Liver (tissue), 8 donors: ENCODE measurements at regions not wholly inside any gene's neighbourhood (a gene's known extent, or its start where the extent isn't known, plus 50 kb on each side); places are given as distances from the start of the nearest gene placed in this dataset.

Experiments used
- DNase-seq: peaks from one replicate; pipeline ENCODE4 v3.0.0-alpha.2; 2017; ENCODE audit warnings: low spot score
- H3K27ac ChIP-seq, 2 donors: one replicate each; pipeline ENCODE4 v1.7.0; 2013; ENCODE audit warnings: inconsistent platforms in 2 of 2, low read length in 2 of 2, control low read depth in 1 of 2, low read depth in 1 of 2, mild to moderate bottlenecking in 1 of 2
- H3K27me3 ChIP-seq, 4 donors: one replicate each; pipeline versions ENCODE4 v1.6.1 to v1.7.0; 2013; ENCODE audit warnings: low read length in 3 of 4, inconsistent platforms in 1 of 4, mild to moderate bottlenecking in 1 of 4, moderate library complexity in 1 of 4; ENCODE audit not compliant: control insufficient read depth in 4 of 4, insufficient read depth in 4 of 4
- H3K36me3 ChIP-seq, 4 donors: one replicate each; pipeline versions ENCODE4 v1.6.1 to v1.7.0; 2013; ENCODE audit warnings: low read length in 3 of 4, mild to moderate bottlenecking in 3 of 4, low read depth in 1 of 4, moderate library complexity in 1 of 4; ENCODE audit not compliant: control insufficient read depth in 4 of 4, insufficient read depth in 3 of 4
- H3K4me1 ChIP-seq, 4 donors: one replicate each; pipeline versions ENCODE4 v1.6.1 to v1.7.0; 2013; ENCODE audit warnings: low read length in 3 of 4, mild to moderate bottlenecking in 3 of 4, moderate library complexity in 1 of 4; ENCODE audit not compliant: control insufficient read depth in 4 of 4, insufficient read depth in 4 of 4
- H3K4me3 ChIP-seq, 3 donors: one replicate each; pipeline versions ENCODE4 v1.6.1 to v1.7.0; 2013; ENCODE audit warnings: low read length in 3 of 3, control low read depth in 1 of 3, low read depth in 1 of 3, mild to moderate bottlenecking in 1 of 3
- H3K9ac ChIP-seq, 2 donors: one replicate each; pipeline ENCODE4 v1.7.0; 2013; ENCODE audit warnings: low read length in 2 of 2, mild to moderate bottlenecking in 2 of 2, moderate library complexity in 2 of 2, control low read depth in 1 of 2, low read depth in 1 of 2
- H3K9me3 ChIP-seq, 4 donors: one replicate each; pipeline versions ENCODE4 v1.6.1 to v1.7.0; 2013; ENCODE audit warnings: low read length in 3 of 4; ENCODE audit not compliant: control insufficient read depth in 4 of 4
- FOXA1 ChIP-seq: IDR thresholded peaks from 2 replicates; pipeline ENCODE4 v1.6.1; 2016; ENCODE audit warnings: antibody characterized with exemption
- FOXA2 ChIP-seq: IDR thresholded peaks from 2 replicates; pipeline ENCODE4 v1.6.1; 2016; ENCODE audit warnings: antibody characterized with exemption
- GABPA ChIP-seq, 2 donors: IDR thresholded peaks in 1 of 2; conservative IDR thresholded peaks in 1 of 2; 2 replicates each; pipeline ENCODE4 v1.6.1; 2016; ENCODE audit warnings: antibody characterized with exemption in 2 of 2, mild to moderate bottlenecking in 1 of 2, moderate library complexity in 1 of 2
- HNF4A ChIP-seq, 2 donors: conservative IDR thresholded peaks; 2 replicates each; pipeline ENCODE4 v1.6.1; 2016; ENCODE audit warnings: antibody characterized with exemption in 2 of 2, mild to moderate bottlenecking in 2 of 2
- HNF4G ChIP-seq: IDR thresholded peaks from 2 replicates; pipeline ENCODE4 v1.6.1; 2016; ENCODE audit warnings: antibody characterized with exemption
- JUND ChIP-seq, 2 donors: IDR thresholded peaks; 2 replicates each; pipeline ENCODE4 v1.6.1; 2016; ENCODE audit warnings: antibody characterized with exemption in 2 of 2
- MAX ChIP-seq: IDR thresholded peaks from 2 replicates; pipeline ENCODE4 v1.6.1; 2016; ENCODE audit warnings: antibody characterized with exemption
- NR2F2 ChIP-seq: IDR thresholded peaks from 2 replicates; pipeline ENCODE4 v1.6.1; 2016; ENCODE audit warnings: antibody characterized with exemption
- RAD21 ChIP-seq, 2 donors: IDR thresholded peaks; 2 replicates each; pipeline ENCODE4 v1.6.1; 2016; ENCODE audit warnings: antibody characterized with exemption in 2 of 2, mild to moderate bottlenecking in 2 of 2
- RXRA ChIP-seq, 2 donors: IDR thresholded peaks; 2 replicates each; pipeline ENCODE4 v1.6.1; 2017 to 2018; ENCODE audit warnings: antibody characterized with exemption in 2 of 2, mild to moderate bottlenecking in 1 of 2
- SP1 ChIP-seq: IDR thresholded peaks from 2 replicates; pipeline ENCODE4 v1.6.1; 2018; ENCODE audit warnings: antibody characterized with exemption, mild to moderate bottlenecking
- TAF1 ChIP-seq: conservative IDR thresholded peaks from 2 replicates; pipeline ENCODE4 v1.6.1; 2016; ENCODE audit warnings: antibody characterized with exemption, mild to moderate bottlenecking
- YY1 ChIP-seq: IDR thresholded peaks from 2 replicates; pipeline ENCODE4 v1.6.1; 2016; ENCODE audit warnings: antibody characterized with exemption, mild to moderate bottlenecking
- WGBS: extraction: QIAGEN DNeasy Blood & Tissue Kit; methylation state at CpG from one replicate; pipeline ENCODE4 v1.1.7; 2013; 5-methylcytosine and 5-hydroxymethylcytosine counted together
- TF ChIP-seq, protein P1 (sequence below): fragments of 150-350 bp; IDR thresholded peaks from 2 replicates; pipeline ENCODE4 v1.5.1; 2017; ENCODE audit warnings: improper control_type of control experiment, low read depth, low read length; ENCODE audit not compliant: missing input control
- TF ChIP-seq, protein P2 (sequence below): IDR thresholded peaks from 2 replicates; pipeline ENCODE4 v1.6.1; 2016; ENCODE audit warnings: antibody characterized with exemption
- TF ChIP-seq, protein P3 (sequence below): IDR thresholded peaks from 2 replicates; pipeline ENCODE4 v1.6.1; 2016; ENCODE audit warnings: antibody characterized with exemption, mild to moderate bottlenecking
- TF ChIP-seq, protein P4 (sequence below): IDR thresholded peaks from 2 replicates; pipeline ENCODE4 v1.6.1; 2016; ENCODE audit warnings: antibody characterized with exemption
- donor health status: healthy.
- donor health status: healthy.
- donor health status: healthy.
- donor health status: healthy.
- donor health status: healthy.

- no peaks in the 10 kb centered on the region for H3K9me3 ChIP-seq
- no peak overlapping the region for H3K27ac ChIP-seq
- WGBS, result 32% methylated on average over 1 of the region's 1 CpG
- TF ChIP-seq RXRA (IDR thresholded peaks at IDR 0.05) (peak in 1 of 2 donors; percentile 5), JUND (IDR thresholded peaks at IDR 0.05) (peak in 1 of 2 donors; percentile 37)
- TF ChIP-seq, protein P1, sequence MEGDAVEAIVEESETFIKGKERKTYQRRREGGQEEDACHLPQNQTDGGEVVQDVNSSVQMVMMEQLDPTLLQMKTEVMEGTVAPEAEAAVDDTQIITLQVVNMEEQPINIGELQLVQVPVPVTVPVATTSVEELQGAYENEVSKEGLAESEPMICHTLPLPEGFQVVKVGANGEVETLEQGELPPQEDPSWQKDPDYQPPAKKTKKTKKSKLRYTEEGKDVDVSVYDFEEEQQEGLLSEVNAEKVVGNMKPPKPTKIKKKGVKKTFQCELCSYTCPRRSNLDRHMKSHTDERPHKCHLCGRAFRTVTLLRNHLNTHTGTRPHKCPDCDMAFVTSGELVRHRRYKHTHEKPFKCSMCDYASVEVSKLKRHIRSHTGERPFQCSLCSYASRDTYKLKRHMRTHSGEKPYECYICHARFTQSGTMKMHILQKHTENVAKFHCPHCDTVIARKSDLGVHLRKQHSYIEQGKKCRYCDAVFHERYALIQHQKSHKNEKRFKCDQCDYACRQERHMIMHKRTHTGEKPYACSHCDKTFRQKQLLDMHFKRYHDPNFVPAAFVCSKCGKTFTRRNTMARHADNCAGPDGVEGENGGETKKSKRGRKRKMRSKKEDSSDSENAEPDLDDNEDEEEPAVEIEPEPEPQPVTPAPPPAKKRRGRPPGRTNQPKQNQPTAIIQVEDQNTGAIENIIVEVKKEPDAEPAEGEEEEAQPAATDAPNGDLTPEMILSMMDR, result no peak
- H3K27me3 ChIP-seq, result no peaks in the 10 kb centered on the region
- H3K36me3 ChIP-seq, result no peaks in the 10 kb centered on the region
- H3K9ac ChIP-seq, result no peak overlapping the region
- peaks cover 0 to 1% (median 0%) of the 10 kb centered on the region in 4 donors for H3K4me1 ChIP-seq
- H3K4me3 ChIP-seq, result no peak overlapping the region
- DNase-seq, result no peak
Observed at GRCh38 chr21:15667010-15667409, 62.8 kb upstream of the USP25 start.

DNA sequence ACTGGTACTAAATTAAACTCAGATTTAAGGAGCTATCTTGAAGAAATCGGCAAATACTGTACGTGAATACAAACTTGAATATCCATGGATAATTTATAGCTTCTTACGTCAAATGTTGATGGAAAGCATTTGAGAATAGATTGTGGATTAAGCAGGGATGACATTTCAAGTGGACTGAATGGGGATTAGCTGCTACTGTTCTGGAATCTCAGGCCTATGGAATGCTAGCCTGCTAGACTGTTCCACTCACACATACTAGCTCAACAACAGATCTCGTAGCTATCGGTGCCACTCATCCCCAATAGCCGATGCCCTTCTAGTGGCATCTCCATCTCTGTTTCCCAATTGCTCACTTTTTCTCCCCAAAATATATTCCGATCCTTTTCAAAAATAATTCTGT is 62.0 kb upstream of the USP25 start:
- Histone ChIP-seq H3K9ac (no peak overlapping the region), H3K9me3 (no peaks in the 10 kb centered on the region), H3K4me3 (no peak overlapping the region), H3K27ac (no peak overlapping the region), H3K4me1 (peaks cover 0 to 1% (median 0%) of the 10 kb centered on the region in 4 donors), H3K36me3 (no peaks in the 10 kb centered on the region), H3K27me3 (no peaks in the 10 kb centered on the region)
- DNase-seq, result no peak
- TF ChIP-seq YY1 (no peak), JUND (IDR thresholded peaks at IDR 0.05) (no peak), RAD21 (IDR thresholded peaks at IDR 0.05) (no peak), RXRA (IDR thresholded peaks at IDR 0.05) (no peak), SP1 (no peak), TAF1 (no peak), GABPA (IDR thresholded peaks at IDR 0.05 in 1 of 2, conservative IDR thresholded peaks at IDR 0.05 in 1 of 2) (no peak), NR2F2 (no peak), FOXA1 (no peak), HNF4A (conservative IDR thresholded peaks at IDR 0.05) (no peak), MAX (no peak), FOXA2 (no peak), HNF4G (no peak)
- TF ChIP-seq, protein P1, result no peak
- TF ChIP-seq, protein P2, sequence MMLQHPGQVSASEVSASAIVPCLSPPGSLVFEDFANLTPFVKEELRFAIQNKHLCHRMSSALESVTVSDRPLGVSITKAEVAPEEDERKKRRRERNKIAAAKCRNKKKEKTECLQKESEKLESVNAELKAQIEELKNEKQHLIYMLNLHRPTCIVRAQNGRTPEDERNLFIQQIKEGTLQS, result no peak
- TF ChIP-seq, protein P3, sequence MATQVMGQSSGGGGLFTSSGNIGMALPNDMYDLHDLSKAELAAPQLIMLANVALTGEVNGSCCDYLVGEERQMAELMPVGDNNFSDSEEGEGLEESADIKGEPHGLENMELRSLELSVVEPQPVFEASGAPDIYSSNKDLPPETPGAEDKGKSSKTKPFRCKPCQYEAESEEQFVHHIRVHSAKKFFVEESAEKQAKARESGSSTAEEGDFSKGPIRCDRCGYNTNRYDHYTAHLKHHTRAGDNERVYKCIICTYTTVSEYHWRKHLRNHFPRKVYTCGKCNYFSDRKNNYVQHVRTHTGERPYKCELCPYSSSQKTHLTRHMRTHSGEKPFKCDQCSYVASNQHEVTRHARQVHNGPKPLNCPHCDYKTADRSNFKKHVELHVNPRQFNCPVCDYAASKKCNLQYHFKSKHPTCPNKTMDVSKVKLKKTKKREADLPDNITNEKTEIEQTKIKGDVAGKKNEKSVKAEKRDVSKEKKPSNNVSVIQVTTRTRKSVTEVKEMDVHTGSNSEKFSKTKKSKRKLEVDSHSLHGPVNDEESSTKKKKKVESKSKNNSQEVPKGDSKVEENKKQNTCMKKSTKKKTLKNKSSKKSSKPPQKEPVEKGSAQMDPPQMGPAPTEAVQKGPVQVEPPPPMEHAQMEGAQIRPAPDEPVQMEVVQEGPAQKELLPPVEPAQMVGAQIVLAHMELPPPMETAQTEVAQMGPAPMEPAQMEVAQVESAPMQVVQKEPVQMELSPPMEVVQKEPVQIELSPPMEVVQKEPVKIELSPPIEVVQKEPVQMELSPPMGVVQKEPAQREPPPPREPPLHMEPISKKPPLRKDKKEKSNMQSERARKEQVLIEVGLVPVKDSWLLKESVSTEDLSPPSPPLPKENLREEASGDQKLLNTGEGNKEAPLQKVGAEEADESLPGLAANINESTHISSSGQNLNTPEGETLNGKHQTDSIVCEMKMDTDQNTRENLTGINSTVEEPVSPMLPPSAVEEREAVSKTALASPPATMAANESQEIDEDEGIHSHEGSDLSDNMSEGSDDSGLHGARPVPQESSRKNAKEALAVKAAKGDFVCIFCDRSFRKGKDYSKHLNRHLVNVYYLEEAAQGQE, result no peak
- TF ChIP-seq, protein P4, sequence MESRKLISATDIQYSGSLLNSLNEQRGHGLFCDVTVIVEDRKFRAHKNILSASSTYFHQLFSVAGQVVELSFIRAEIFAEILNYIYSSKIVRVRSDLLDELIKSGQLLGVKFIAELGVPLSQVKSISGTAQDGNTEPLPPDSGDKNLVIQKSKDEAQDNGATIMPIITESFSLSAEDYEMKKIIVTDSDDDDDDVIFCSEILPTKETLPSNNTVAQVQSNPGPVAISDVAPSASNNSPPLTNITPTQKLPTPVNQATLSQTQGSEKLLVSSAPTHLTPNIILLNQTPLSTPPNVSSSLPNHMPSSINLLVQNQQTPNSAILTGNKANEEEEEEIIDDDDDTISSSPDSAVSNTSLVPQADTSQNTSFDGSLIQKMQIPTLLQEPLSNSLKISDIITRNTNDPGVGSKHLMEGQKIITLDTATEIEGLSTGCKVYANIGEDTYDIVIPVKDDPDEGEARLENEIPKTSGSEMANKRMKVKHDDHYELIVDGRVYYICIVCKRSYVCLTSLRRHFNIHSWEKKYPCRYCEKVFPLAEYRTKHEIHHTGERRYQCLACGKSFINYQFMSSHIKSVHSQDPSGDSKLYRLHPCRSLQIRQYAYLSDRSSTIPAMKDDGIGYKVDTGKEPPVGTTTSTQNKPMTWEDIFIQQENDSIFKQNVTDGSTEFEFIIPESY, result no peak
- 96% methylated on average over 7 of the region's 7 CpGs for WGBS
